ENCODE measurements at regions not wholly inside any gene's neighbourhood (a gene's known extent, or its start where the extent isn't known, plus 50 kb on each side); places are given as distances from the start of the nearest gene placed in this dataset.
"Not testable (repeated sequence)": the region's sequence is repeated elsewhere in the genome, so short reads cannot be mapped to it uniquely, and the experiment has no call there.

DNA sequence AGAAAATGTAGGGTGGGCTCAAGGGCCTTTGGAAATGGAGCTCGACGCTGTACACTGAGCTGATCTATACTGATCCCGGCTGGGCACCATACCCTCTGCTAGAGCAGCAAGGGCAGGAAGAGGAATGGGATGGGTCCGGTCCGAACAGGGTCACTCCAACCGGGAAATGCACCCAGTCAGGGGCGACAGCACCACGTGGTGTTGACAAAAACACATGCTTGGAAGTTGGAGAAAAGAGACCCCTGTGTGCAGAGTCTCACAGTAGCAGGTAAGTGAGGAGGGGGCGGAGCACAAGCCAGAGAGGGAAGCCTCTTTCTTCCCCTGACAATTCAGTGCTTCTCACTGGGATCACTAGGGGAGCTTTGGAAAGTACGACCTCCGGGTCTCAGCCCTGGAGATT lies 84.1 kb upstream of the ASB18 start:
- no peak for DNase-seq

DNA sequence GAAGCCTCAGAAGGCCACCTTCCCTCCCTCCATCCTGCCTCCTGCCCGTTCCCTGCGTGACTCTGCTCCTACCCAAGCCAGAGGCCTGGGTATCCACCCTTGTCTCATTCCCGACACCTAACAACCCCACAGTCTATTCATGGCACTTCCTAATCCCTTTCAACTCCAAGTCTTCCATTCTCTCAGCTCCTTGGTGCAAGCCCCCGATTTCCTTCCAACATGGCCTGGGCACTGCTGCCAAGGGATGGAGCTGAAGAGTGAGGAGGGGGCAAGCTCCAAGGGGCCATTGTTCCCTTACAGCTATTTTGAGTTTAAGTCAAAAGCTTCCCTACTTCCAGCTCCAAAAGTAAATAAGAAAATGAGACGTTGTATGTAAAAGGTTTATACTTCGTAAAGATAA lies 84.8 kb upstream of the ASB18 start:
- DNase-seq, result no peak

DNA sequence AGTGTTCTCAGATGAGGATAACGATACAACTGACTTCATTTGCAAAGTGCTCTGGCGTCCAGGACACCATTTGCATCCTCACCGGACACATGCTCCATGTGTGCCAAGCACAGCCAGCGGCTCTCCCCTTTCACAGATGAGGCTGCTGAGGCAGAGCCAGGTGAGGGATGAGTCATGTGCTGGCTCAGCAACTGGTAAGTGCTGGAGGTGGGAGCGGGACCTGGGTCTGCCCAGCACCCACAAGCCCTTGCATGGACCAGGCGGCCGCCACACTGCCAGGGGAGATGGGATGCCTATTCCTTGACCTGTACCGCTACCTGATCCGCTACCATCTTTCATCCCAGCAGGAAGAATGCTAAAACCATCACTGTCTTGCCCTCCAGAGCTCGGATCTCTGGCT lies 86.2 kb upstream of the ASB18 start:
- DNase-seq, result no peak

DNA sequence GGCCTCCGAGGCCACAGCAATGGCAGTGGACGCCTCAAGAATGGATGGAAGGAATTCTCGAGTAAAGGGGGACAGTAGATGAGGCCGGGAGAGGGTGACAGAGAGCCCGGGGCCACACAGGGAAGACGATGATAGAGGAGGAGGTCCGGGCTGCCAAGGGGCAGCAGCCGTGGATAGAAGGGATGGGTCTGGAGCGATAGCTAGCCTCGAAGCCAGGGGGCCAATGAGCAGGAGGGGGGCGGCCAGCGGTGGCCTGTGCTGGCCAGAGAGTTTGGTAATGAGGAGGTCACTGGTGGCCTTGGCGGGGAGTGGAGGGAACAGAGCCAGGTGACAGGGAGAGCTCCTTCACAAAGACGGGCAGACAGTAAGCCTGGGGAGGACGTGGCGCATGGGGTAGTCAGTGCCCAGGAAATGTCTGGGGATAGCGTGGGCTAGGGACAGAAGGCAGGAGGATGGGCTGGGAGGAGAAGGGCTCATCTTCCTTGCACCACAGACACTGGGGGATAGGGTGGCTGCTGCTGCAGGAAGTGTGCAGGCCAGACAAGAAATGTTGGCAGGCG lies 87.8 kb upstream of the ASB18 start:
- DNase-seq, result no peak

DNA sequence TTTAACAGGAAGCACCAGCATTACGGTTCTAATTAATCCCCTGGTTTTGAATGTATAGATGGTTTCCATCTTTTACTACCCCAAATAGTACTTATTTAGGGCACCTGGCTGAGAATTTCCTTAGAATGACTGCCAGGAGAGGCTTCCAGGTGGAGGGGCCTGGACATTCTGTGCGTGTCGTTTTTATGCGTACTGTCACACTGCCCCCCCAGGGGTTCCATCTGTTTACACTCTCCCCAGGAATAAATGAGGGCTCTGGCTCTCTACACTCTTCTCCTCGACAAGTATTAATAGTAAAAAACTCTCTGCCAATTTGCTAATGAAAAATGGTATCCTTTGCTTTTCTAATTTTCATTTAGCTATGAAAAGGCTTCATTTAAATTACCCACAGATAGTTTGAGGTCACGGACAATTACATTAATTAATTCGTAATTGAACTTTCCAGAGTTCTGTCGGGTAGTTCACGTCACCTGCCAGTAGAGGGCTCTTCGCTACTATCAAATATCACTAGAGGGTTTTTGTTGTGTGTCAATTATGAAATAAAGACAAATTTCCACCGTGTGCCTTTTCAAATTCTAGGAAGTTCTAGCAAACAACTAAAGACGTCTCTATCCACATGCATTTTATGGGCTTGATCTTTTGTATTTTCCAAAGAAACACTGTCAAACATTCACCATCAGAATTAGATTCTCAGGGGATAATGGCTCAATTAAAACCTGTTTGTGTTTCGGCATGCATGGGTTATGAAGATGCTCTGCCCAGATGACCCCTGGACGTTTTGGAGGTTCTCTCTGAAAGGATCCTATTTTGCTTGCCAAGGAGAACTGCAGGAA lies 88.8 kb upstream of the ASB18 start:
- no peak for DNase-seq

DNA sequence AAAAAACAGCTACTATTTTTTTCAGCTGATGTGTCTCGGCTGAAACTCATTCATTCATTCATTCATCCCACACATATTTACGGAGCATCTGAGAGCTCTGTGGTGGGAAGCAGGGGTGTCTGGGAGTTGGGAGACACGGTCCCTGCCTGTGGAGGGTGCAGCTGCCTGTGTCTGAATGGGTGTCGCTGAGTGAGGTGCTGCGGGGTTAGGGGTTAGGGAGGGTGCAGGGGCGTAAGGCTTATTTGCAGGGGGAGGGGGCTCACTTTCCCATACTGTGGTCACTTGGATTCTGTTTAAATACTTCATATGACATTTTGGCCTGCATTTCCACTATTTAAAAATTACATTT lies 89.4 kb upstream of the ASB18 start:
- DNase-seq, result no peak

DNA sequence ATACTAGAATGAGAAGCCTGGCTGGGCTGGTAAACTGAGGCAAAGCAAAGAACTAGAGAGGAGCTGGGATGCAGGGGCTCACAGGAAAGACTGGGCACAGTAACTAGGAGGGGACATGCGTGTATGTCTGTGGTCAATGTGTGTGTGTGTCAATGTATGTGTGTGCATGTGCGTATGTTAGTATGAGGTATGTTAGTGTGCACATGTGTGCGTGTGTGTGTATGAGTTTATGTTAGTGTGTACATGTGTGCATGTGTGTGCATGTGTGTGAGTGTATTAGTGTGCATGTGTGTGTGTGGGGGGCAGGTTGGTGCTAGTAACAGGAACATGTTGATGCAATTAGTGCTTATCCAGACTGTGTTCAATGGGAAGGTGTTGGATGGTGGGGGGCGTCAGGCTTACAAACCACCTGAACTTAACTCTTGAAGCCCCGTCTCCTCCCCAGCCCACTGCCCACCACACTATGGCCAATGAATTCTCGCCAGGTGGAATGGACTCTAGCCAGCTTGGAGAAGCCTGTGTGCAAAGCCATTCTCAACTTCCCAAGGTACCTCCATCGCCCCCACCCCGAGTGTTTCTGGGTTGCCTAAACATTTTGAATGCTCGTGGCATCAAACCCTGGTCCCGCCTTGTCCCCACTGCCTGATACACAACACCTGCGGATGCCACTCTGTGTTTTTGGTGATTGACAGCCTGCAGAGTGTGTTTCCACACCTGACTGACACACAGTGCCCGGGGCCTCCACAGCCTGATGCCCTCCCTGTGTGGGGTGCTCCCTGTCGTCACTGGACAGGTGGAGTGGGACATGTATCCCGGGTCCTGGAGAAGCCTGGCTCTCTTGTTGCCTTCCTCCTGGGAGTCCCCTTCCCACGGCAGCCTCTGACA lies 90.1 kb upstream of the ASB18 start:
- no peak for DNase-seq

DNA sequence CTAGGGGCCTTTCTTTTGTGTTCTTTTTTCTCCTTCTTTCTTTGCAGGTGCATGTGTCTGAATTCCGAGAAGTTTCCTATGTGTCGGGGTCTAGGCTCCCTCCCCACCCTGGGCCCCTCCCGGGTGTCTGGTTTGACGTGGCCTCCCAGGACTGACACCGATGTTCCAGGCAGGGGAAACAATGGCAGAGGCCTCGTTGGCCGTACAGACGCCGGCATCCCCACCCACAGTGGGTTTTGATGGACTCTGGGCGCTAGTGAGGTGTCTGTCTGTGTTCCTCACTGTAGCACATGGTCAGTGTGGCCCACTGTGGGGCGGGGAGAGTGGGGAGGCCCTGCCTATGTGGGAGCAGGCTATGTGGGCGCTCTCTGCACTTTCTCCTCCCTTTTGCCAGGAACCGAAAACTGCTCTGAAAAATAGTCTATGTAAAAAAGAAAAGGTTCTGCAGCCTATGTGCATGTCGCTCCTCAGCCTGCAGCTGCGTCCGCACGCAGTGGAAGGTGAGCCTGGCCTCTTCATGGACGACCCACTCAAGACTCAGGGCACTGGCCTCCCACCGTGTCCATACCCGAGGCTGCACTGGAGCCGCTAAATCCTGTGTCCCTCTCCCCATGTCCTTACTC lies 90.9 kb upstream of the ASB18 start:
- no peak for DNase-seq

DNA sequence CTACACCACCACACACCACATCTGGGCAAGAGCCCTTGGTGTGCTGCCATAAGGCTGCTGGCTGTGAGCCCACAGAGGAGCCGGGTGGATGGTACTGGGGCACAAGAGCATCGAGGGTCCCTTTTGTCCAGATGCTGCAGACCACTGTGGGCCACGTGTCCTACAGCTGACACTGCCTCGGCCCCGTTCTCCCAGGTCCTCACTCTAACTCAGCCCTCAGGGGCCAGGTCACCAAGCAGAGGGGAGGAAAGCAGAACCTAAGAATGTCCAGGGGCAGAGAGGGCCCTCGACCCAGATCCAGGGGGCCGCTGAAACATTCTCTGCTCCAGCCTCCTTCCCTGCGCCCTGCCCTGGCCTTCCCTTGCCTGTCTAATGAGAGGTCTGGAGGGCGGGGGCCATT lies 91.7 kb upstream of the ASB18 start:
- no peak for DNase-seq

DNA sequence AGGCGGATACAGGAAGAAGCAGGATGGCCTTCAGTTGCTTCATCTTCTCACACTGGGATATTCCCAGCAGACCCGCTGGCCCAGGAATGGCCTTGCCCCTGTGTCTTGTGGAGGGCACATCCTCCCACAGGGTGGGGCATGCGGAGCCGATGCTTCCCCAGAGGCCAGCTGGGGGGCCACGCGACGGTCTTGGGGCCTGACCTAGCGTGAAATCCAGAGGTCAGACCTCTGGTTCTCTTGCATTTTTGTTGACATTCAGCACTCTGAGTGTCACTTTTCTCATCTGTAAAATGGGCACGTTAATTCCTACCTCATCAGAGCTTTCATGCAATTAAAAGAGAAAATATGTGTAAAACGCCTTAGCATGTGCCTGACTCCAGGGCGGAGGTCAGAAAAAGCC lies 92.1 kb upstream of the ASB18 start:
- DNase-seq, result not testable (repeated sequence)

DNA sequence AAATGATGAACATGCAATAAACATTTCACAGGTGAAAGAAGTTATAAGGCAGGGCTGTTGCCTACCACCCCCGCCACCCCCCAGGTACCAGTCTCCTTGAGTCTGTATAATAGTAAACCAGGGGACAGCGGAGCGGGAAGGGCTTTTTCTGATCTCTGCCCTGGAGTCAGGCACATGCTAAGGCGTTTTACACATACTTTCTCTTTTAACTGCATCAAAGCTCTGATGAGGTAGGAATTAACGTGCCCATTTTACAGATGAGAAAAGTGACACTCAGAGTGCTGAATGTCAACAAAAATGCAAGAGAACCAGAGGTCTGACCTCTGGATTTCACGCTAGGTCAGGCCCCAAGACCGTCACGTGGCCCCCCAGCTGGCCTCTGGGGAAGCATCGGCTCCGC lies 94.3 kb upstream of the ASB18 start:
- DNase-seq, result not testable (repeated sequence)

DNA sequence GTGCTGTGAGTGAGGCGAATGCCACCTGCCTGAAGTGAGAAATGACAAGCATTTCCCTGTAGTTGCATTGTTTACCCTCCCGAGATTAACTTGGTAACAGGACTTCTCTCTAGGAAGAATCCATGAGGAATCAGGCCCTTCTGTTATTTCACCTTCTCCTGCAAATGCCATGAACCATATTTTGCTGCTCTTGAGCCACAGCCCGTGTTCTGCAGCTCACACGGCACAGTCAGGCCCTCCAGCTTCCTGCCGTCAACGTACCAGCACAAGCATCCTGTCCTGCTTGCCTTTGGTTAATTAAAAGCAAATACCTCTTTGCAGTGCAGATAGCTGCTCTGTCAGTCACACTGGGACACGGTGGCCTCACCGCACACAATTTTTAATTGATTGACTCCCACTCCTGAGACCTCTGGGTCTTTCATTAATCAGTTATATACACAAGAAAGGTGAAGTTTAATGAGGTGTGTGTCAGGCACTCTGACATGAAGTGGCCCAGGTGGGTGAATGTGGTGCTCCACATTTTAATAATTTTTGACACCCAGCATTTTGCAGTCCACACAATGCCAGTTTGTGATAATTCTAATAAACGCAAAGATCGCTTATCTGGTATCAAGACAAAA lies 95.3 kb upstream of the ASB18 start:
- no peak for DNase-seq

DNA sequence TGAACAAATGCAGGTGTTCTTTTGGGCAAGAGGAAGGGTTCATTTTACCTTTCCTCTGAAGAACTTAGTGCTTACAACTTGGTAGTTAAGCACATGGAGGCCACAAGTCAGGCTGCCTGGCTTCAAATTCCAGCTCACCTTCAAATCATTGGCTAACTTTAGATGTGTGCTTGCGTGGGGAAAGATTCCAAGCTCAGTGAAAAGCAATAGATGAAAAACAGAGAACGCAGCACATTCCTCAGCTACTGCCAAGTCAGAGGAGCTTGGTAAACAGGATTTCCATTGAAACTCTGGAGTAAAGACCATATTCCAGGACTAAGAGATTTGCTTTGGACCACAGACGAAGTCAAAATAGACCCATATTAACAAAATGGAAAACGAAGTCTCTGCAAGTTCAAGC lies 96.3 kb upstream of the ASB18 start:
- no peak for DNase-seq

DNA sequence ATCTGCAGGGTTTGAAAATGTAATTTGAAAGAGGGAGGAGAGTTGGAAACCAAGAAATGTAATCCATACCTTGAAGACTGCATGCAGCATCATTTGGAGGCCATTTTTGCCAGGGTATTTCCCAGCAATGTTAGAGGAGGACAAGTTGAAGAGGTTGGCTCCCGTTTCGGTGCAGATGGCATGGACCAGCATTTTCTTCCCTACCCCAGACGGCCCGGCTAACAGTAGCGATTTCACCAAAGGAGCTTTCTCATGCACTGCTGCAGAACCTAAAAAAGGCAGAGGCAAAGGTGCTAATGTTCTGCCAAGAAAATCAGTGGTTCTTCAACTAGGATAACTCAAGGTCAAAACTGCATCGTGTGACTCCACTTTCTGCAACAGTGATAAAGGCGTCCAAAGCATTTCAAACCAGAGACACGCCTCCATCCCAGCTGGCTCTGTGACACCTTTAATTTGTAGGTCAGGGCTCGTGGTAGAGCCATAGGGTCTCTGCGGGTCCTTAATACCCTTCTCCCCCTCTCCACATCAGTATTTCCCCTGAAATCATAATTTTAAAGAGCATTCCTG lies 99.6 kb upstream of the ASB18 start:
- DNase-seq, result no peak

DNA sequence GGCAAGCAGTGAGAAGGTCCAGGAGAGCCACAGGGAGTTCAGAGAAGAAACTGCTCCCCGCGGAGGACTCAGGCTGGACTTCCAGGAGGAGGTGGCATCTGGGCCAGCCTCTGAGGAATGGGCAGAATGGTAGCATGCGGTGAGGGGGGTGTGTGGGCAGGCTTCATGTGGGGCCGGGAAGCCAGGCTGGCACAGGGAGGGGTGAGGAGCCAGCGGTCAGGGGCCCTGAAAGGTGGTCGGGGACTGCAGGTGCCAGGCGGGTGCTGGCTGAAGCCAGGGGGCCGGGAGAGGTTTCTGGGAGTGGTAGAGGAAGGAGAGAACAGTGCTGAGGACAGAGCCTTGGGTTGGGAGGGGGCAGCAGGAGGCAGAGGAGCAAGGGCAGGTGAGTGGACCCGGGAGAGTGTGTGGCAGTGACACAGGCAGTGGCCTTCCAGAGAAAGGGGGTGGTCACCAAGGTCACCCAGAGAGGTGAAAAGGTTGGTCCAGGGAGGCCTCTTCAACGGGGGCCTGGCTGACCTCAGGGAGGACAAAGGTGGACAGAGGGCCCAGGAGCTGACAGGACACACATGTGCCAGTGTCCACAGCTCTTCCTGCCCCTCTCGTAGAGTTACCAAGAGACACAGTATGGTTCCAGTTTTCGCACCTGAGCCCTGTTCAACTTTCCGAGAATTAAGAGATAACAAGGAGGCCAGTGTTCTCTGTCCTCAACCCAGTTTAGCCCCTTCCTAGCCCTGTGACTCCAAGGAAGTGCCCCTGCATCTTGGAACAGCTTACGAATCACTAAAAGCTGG lies 101.2 kb upstream of the ASB18 start:
- no peak for DNase-seq

DNA sequence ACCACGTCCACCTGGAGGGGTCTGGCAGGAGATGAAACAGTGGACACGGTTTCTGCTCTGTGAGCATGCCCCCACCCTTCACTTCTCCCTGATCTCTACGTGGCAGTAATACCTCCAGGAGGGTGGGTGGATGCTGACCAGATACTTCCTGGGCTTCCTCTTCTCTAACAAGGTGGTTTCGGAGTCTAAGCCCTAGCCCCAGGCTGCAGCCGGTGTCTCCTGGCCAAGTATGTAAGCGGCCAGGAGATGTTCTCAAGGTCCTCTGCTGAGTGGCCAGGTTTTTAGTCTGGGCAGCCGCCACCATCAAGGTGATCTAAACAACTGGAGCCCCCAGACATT lies 101.8 kb upstream of the ASB18 start:
- DNase-seq, result no peak

DNA sequence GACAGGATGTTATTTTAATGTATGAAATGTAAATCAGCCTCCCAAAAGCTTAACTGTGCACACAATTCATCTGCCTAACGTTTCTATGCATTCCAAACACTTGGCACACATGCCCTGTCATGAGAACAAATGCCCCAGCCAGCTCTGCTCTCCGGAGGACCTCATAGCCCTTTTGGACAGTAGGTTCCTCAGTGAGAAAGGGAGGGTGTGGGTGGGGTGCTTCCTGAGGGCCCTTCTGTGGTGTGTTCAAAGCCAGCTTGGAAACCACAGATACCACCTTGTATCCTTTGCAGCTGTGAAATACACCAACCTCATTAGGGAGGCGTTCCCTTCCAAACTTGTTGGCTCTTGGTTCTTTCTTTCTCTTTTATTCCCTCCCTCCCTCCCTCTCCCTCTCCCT lies 102.2 kb upstream of the ASB18 start:
- DNase-seq, result no peak

DNA sequence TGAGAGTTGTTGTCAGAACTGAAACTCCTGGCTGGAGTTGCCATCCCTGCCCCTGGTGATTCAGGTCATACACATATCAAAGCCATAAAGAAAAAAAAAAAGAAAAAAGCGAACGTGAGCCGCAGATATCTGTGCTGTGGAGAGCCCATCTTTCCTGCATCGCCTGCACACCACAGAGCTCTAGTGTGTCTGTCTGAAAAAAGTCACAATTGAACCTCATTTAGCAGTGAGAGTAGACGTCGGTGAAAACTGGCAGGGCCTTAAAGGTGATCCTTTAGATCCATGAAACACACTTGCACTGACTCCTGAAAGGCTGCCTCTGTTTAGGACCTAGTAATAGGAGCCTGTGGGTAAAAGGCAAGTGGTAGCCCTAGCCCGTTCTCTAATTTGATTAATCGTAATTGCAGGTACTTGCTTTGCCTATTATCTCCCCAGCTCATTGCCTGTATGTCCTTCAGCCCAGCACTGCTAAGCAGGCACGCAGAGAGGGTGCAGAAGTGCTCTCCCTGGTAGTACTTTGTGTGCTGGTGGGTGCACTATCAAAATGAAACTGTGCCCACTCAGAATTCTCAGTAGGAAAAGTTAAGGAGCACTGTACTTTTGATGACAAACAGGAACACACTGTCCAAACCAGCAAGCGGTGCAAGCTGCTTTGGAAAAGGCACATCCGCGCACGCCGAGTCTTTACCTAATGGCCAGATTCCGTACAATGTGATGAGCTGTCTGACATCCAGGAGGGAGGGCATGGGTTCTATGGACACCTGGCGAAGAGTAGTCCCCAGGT lies 103.5 kb upstream of the ASB18 start:
- DNase-seq, result no peak

DNA sequence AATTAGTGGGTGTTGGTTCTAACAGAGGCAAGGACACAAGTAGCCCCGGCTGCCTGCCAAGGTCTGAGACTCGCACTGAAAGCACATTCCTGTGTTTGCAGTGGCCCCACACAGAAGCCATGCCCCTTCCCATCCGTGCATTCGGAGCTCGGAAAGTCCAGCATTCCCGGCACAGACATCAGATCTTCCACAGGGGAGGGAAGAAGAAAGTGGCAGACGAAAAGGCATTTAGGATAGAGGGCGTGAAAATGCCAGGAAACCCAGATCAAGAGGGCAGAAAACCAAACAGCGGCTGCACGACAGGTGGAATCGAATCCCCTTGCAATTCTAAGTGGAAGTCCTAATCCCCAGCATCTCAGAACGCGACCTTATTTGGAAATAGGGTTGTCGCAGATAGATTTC lies 105.5 kb upstream of the ASB18 start:
- no peak for DNase-seq

DNA sequence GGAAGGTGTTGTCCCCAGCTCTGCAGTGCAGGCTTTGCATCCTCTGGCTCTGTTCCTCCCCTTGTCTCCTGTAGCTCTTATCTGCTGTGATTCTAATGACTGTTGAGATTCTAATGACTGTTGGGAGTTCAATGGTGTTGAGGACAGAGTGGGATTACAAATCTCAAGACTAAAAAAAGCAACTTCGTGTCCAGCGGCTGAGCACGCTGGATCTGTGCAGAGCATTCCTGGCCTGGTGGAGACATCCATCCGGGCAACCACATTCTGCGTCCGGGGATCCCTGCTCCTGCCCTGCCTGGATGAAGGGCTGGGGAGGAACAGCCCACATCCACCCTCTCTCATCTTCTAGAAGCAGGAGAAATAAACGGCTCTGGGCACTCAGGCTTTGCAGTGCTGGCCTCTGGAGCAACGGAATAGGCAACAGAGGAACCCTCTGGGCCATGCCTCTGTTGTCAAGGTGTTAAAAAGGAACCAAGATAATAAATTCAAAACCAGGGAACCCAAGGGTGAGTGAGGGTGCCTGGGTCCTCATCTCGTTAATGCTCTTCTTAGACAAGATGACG lies 106.7 kb upstream of the ASB18 start:
- DNase-seq, result no peak

DNA sequence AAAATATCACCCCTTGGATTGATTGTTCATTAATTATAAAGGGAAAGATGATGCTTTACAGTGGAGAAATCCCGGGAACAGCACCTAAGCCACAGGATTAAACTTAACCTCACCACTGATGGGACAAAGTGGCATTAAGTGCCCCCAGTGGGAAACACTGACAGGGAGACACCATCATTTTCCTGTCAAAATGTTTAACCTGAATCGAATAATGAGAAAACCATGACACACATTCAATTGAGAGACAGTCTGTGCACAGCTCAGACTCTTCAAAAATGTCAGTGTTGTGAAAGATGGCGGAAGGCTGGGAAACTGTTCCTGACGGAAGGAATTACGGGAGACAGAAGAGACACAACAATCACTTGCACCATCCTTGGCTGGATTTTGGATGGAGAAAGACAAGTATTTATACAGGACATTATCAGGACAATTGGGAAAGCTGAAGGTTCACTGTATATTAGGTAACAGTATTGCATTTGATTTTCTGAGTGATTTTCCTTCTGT lies 111.8 kb upstream of the ASB18 start:
- DNase-seq, result no peak

All from effector CD8-positive, alpha-beta T cell (primary cell).